ENCODE measurements at regions not wholly inside any gene's neighbourhood (a gene's known extent, or its start where the extent isn't known, plus 50 kb on each side); places are given as distances from the start of the nearest gene placed in this dataset.

DNA sequence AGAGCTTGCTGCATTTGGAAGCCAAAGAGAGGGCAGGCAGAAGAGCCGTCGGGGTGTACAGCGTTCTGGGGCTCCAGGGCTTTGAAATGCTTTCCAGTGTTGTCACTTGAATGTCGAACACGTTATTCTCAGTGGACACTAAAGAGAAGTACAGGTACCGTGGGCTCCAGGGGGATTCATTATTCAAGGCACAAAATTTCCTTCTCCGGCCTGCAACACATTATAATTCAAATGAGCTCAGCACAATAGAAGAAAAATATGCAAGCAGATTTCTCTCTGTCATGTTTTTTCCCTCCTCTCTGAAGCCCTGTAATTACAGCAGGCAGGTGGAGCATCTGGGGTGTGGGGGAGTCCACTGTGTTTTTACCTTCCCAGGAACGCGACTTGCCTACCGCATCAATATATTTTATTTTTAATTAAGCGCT lies 293.1 kb downstream of the ZSWIM6 start:
- no peak for TF ChIP-seq MAX (IDR thresholded peaks at IDR 0.05)
- TF ChIP-seq CTCF (IDR thresholded peaks at IDR 0.05): no peak
- TF ChIP-seq BHLHE40 (IDR thresholded peaks at IDR 0.05; ENCODE audit: low read depth, low read length): no peak
- TF ChIP-seq, protein P1, sequence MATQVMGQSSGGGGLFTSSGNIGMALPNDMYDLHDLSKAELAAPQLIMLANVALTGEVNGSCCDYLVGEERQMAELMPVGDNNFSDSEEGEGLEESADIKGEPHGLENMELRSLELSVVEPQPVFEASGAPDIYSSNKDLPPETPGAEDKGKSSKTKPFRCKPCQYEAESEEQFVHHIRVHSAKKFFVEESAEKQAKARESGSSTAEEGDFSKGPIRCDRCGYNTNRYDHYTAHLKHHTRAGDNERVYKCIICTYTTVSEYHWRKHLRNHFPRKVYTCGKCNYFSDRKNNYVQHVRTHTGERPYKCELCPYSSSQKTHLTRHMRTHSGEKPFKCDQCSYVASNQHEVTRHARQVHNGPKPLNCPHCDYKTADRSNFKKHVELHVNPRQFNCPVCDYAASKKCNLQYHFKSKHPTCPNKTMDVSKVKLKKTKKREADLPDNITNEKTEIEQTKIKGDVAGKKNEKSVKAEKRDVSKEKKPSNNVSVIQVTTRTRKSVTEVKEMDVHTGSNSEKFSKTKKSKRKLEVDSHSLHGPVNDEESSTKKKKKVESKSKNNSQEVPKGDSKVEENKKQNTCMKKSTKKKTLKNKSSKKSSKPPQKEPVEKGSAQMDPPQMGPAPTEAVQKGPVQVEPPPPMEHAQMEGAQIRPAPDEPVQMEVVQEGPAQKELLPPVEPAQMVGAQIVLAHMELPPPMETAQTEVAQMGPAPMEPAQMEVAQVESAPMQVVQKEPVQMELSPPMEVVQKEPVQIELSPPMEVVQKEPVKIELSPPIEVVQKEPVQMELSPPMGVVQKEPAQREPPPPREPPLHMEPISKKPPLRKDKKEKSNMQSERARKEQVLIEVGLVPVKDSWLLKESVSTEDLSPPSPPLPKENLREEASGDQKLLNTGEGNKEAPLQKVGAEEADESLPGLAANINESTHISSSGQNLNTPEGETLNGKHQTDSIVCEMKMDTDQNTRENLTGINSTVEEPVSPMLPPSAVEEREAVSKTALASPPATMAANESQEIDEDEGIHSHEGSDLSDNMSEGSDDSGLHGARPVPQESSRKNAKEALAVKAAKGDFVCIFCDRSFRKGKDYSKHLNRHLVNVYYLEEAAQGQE (IDR thresholded peaks at IDR 0.05): no peak
